Karpas-422 (cell line): ENCODE measurements at regions not wholly inside any gene's neighbourhood (a gene's known extent, or its start where the extent isn't known, plus 50 kb on each side); places are given as distances from the start of the nearest gene placed in this dataset.

ENCODE experiments used
- DNase-seq: peaks from one replicate; pipeline ENCODE4 v3.0.0-alpha.2; 2015
- H2AFZ ChIP-seq: fragments of 200-600 bp; sonication (generic); 2 replicates; pipeline ENCODE4 v1.6.1; 2014; ENCODE audit warnings: antibody characterized with exemption, low read length, mixed read lengths
- H3K27ac ChIP-seq: fragments of 200-600 bp; sonication (generic); 2 replicates; pipeline ENCODE4 v1.5.1; 2014; ENCODE audit warnings: mild to moderate bottlenecking, low read length, moderate library complexity
- H3K27me3 ChIP-seq: fragments of 200-600 bp; sonication (generic); 2 replicates; pipeline ENCODE4 v1.6.1; 2014; ENCODE audit warnings: low read length, mixed read lengths
- H3K36me3 ChIP-seq: fragments of 200-600 bp; sonication (generic); 2 replicates; pipeline ENCODE4 v1.6.1; 2014; ENCODE audit warnings: low read length, mixed read lengths; ENCODE audit not compliant: insufficient read depth
- H3K4me1 ChIP-seq: fragments of 200-600 bp; sonication (generic); 2 replicates; pipeline ENCODE4 v1.6.1; 2014; ENCODE audit warnings: mild to moderate bottlenecking, low read length, mixed read lengths
- H3K4me2 ChIP-seq: fragments of 200-600 bp; sonication (generic); 2 replicates; pipeline ENCODE4 v1.6.1; 2014; ENCODE audit warnings: low read length, low read depth, mild to moderate bottlenecking; ENCODE audit not compliant: poor library complexity, severe bottlenecking
- H3K4me3 ChIP-seq: fragments of 200-600 bp; sonication (generic); 2 replicates; pipeline ENCODE4 v1.5.1; 2014; ENCODE audit warnings: mild to moderate bottlenecking, antibody characterized with exemption, low read length, mixed read lengths
- H3K79me2 ChIP-seq: fragments of 200-600 bp; sonication (generic); 2 replicates; pipeline ENCODE4 v1.6.1; 2014; ENCODE audit warnings: mild to moderate bottlenecking, low read length, mixed read lengths
- H3K9ac ChIP-seq: fragments of 200-600 bp; sonication (generic); 2 replicates; pipeline ENCODE4 v1.6.0; 2014; ENCODE audit warnings: low read length
- H3K9me2 ChIP-seq: fragments of 200-600 bp; sonication (generic), shearing (Covaris generic); replicated peaks from 2 replicates; pipeline ENCODE4 v1.6.0; 2014; ENCODE audit warnings: mild to moderate bottlenecking, low read length, moderate library complexity; ENCODE audit not compliant: insufficient read depth
- H3K9me3 ChIP-seq: fragments of 300-700, 200-600 bp; sonication (generic); 2 replicates; pipeline ENCODE4 v1.6.1; 2014; ENCODE audit warnings: low read length, mixed read lengths
- H4K20me1 ChIP-seq: fragments of 200-600 bp; sonication (generic); 2 replicates; pipeline ENCODE4 v1.6.1; 2014; ENCODE audit warnings: mild to moderate bottlenecking, antibody characterized with exemption, low read length, low read depth; ENCODE audit not compliant: insufficient read depth

- H2AFZ ChIP-seq, result no peak overlapping the region
- H3K27ac ChIP-seq, result no peak overlapping the region
- no peak overlapping the region for H3K4me3 ChIP-seq
- no peaks in the 10 kb centered on the region for H4K20me1 ChIP-seq
- peaks cover 65% of the 10 kb centered on the region for H3K9me3 ChIP-seq
- H3K9ac ChIP-seq, result no peak overlapping the region
- no peaks in the 10 kb centered on the region for H3K9me2 ChIP-seq
- no peaks in the 10 kb centered on the region for H3K36me3 ChIP-seq
- H3K79me2 ChIP-seq, result no peaks in the 10 kb centered on the region
- no peak for DNase-seq
- H3K4me1 ChIP-seq, result no peaks in the 10 kb centered on the region
- no peak overlapping the region for H3K4me2 ChIP-seq
- H3K27me3 ChIP-seq, result no peaks in the 10 kb centered on the region
These were observed 277.9 kb upstream of the FOXG1 start for GRCh38 chr14:28488684-28489083.

GRCh38 chr14:28493516-28493915 is 273.1 kb upstream of the FOXG1 start:
- Histone ChIP-seq H3K4me2 (no peak overlapping the region), H3K27me3 (no peaks in the 10 kb centered on the region), H4K20me1 (no peaks in the 10 kb centered on the region), H3K9ac (no peak overlapping the region), H3K36me3 (no peaks in the 10 kb centered on the region), H3K27ac (no peak overlapping the region), H3K9me2 (no peaks in the 10 kb centered on the region), H3K9me3 (peaks cover 72% of the 10 kb centered on the region), H3K4me3 (no peak overlapping the region), H3K79me2 (no peaks in the 10 kb centered on the region), H3K4me1 (no peaks in the 10 kb centered on the region), H2AFZ (no peak overlapping the region)
- DNase-seq, result no peak

DNA sequence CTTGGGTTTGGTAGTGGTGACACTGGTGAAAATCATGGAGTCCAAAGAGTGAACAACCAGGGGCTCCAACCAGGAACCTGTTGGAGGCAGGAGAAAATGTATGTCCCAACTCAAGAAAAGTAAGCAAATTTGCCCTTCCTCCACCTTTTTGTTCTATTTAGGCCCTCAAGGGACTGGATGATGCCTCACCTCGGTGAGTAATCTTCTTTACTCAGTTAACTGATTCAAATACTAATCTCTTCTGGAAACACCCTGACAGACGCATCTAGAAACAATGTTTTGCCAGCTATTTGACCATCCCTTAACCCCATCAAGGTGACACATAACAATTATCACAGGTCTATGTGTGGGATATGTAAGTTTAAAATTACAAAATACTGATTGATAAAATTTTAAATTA is 272.4 kb upstream of the FOXG1 start:
- Histone ChIP-seq H3K9ac (no peak overlapping the region), H2AFZ (no peak overlapping the region)

DNA sequence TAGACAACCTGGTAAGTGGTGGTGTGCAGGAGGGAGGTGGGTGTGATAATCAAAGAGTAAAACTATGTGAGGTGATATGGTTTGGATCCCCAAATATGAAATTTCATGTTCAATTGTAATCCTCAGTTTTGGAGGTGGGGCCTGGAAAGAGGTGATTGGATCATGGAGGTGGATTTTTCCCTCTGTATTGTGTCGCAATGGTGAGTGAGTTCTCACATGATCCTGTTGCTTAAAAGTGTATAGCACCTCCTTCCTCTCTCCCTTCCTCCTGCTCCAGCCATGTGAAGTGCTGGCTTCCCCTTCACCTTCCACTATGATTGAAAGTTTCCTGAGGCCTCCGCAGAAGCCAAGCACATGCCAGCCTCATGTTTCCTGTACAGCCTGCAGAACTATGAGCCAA is 270.2 kb upstream of the FOXG1 start:
- Histone ChIP-seq H3K9ac (no peak overlapping the region), H3K36me3 (no peaks in the 10 kb centered on the region), H3K4me2 (no peak overlapping the region), H3K4me1 (no peaks in the 10 kb centered on the region), H3K9me3 (peaks cover 66% of the 10 kb centered on the region), H3K4me3 (no peak overlapping the region), H3K9me2 (no peaks in the 10 kb centered on the region), H3K27ac (no peak overlapping the region), H3K79me2 (no peaks in the 10 kb centered on the region), H3K27me3 (no peaks in the 10 kb centered on the region), H2AFZ (no peak overlapping the region; the same call in 1 of the 2 replicates), H4K20me1 (no peaks in the 10 kb centered on the region)
- no peak for DNase-seq

More for the DNA sequence above, 272.4 kb upstream of the FOXG1 start:
- H3K27ac ChIP-seq, result no peak overlapping the region
- no peak overlapping the region for H3K4me3 ChIP-seq
- no peaks in the 10 kb centered on the region for H3K4me1 ChIP-seq
- H3K27me3 ChIP-seq, result no peaks in the 10 kb centered on the region
- H3K9me2 ChIP-seq, result no peaks in the 10 kb centered on the region
- DNase-seq, result no peak
- peaks cover 70% of the 10 kb centered on the region for H3K9me3 ChIP-seq
- H4K20me1 ChIP-seq, result no peaks in the 10 kb centered on the region
- H3K4me2 ChIP-seq, result no peak overlapping the region
- no peaks in the 10 kb centered on the region for H3K79me2 ChIP-seq
- H3K36me3 ChIP-seq, result no peaks in the 10 kb centered on the region

GRCh38 chr14:28502517-28502916 is 264.1 kb upstream of the FOXG1 start:
- Histone ChIP-seq H3K27me3 (no peaks in the 10 kb centered on the region), H3K36me3 (no peaks in the 10 kb centered on the region), H2AFZ (no peak overlapping the region), H3K4me1 (no peaks in the 10 kb centered on the region), H3K4me3 (no peak overlapping the region), H3K4me2 (no peak overlapping the region), H3K27ac (no peak overlapping the region), H3K79me2 (no peaks in the 10 kb centered on the region), H3K9me3 (peaks cover 50% of the 10 kb centered on the region), H4K20me1 (no peaks in the 10 kb centered on the region), H3K9me2 (no peaks in the 10 kb centered on the region), H3K9ac (no peak overlapping the region)
- DNase-seq, result no peak

GRCh38 chr14:28515571-28515970 is 251.0 kb upstream of the FOXG1 start:
- Histone ChIP-seq H3K4me1 (no peaks in the 10 kb centered on the region), H3K9ac (no peak overlapping the region), H3K27me3 (no peaks in the 10 kb centered on the region), H3K4me3 (no peak overlapping the region), H3K27ac (no peak overlapping the region), H3K36me3 (no peaks in the 10 kb centered on the region), H3K79me2 (no peaks in the 10 kb centered on the region), H4K20me1 (no peaks in the 10 kb centered on the region), H3K9me2 (no peaks in the 10 kb centered on the region), H2AFZ (no peak overlapping the region), H3K9me3 (peaks cover 77% of the 10 kb centered on the region), H3K4me2 (no peak overlapping the region)
- no peak for DNase-seq

DNA sequence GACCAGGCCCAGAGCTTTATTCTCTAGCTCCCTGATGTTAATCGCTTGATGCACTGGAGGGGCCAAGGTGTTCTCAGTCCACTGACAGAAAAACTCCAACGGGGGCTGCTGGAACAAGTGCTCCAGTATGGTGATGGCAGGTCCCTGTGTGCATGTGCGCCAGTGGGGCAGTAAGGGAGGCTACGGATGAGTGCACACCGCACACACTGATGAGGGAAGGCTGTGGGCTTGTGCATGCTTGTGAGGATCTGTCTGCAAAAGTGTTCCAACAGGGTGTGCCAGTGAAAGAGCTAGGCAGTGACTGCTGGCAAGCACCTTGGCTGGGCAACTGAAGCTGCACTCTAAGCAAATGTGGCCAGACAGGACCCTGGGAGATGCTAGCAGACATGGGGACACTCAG is 229.7 kb upstream of the FOXG1 start:
- no peaks in the 10 kb centered on the region for H4K20me1 ChIP-seq
- H3K27me3 ChIP-seq, result no peaks in the 10 kb centered on the region
- H3K27ac ChIP-seq, result no peak overlapping the region
- no peaks in the 10 kb centered on the region for H3K79me2 ChIP-seq
- no peaks in the 10 kb centered on the region for H3K4me1 ChIP-seq
- H3K36me3 ChIP-seq, result no peaks in the 10 kb centered on the region
- H2AFZ ChIP-seq, result no peak overlapping the region
- no peaks in the 10 kb centered on the region for H3K9me2 ChIP-seq
- no peak for DNase-seq
- no peak overlapping the region for H3K9ac ChIP-seq
- no peak overlapping the region for H3K4me2 ChIP-seq
- peaks cover 60% of the 10 kb centered on the region for H3K9me3 ChIP-seq
- H3K4me3 ChIP-seq, result no peak overlapping the region

DNA sequence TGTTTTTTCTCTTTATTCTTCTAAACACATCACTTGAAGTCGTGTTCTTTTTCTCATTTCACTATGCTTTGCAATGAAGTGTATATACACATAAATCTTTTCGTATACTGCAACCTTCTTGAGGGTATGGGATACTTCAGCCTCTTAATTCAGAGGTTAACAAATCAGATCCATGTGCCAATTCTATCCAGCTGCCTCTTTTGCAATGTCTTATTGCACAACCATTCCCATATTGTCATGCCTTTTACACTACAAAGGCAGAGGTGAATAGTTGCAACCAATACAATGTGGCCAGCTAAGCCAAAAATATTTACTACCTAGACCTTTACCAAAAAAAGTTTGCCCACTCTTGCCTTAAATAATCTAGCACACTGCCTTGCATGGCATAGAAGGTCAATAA is 224.5 kb upstream of the FOXG1 start:
- H3K9me3 ChIP-seq, result peaks cover 38% of the 10 kb centered on the region

GRCh38 chr14:28565345-28565744 is 201.2 kb upstream of the FOXG1 start:
- Histone ChIP-seq H3K9me3 (peaks cover 77% of the 10 kb centered on the region), H2AFZ (no peak overlapping the region), H4K20me1 (no peaks in the 10 kb centered on the region), H3K36me3 (no peaks in the 10 kb centered on the region), H3K4me1 (no peaks in the 10 kb centered on the region), H3K27ac (no peak overlapping the region), H3K4me2 (no peak overlapping the region), H3K9ac (no peak overlapping the region), H3K4me3 (no peak overlapping the region), H3K27me3 (no peaks in the 10 kb centered on the region), H3K79me2 (no peaks in the 10 kb centered on the region), H3K9me2 (no peaks in the 10 kb centered on the region)
- no peak for DNase-seq

More for the DNA sequence above, 224.5 kb upstream of the FOXG1 start:
- DNase-seq, result no peak
- Histone ChIP-seq H3K36me3 (no peaks in the 10 kb centered on the region), H3K9ac (no peak overlapping the region), H3K79me2 (no peaks in the 10 kb centered on the region), H2AFZ (no peak overlapping the region), H3K4me2 (no peak overlapping the region), H3K27me3 (no peaks in the 10 kb centered on the region), H3K4me3 (no peak overlapping the region), H3K4me1 (no peaks in the 10 kb centered on the region), H3K9me2 (no peaks in the 10 kb centered on the region), H4K20me1 (no peaks in the 10 kb centered on the region), H3K27ac (no peak overlapping the region)
